Left lobe of liver (tissue), 2 donors: ENCODE measurements at regions not wholly inside any gene's neighbourhood (a gene's known extent, or its start where the extent isn't known, plus 50 kb on each side); places are given as distances from the start of the nearest gene placed in this dataset.

Experiments used
- ATAC-seq: fragments of 200-7000 bp; cut with Tn5 transposase; one replicate; pipeline ENCODE4 v1.9.1; 2020; ENCODE audit warnings: mild to moderate bottlenecking, moderate library complexity
- DNase-seq: peaks from one replicate; pipeline ENCODE4 v3.0.0-alpha.2; 2020; ENCODE audit warnings: low spot score
- donor health status: DM: no; HTN: no; CAD: no; lungs with moderate emphysema.
- donor health status: DM: no; HTN: yes; CAD: no.

DNA sequence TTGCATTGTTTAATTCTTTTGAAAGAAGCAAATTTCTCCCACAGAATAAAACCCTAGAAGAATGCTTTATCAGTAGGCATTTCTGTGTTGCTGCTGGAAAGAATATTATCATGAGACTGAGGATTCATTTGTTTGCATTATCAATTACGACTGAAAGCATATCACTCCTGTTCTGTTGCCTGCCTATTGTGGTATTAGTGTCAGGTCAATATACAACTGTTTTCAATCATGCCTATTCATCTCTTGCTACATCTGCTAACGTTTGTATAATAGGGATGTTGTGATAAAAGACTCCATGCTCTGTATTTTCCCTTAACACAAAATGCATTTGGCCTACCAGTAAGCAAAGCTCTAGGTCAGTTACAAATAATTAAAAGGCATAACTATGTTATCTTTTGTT is 221.5 kb downstream of the PTPRC start:
- ATAC-seq (no peak), DNase-seq (no peak)

DNA sequence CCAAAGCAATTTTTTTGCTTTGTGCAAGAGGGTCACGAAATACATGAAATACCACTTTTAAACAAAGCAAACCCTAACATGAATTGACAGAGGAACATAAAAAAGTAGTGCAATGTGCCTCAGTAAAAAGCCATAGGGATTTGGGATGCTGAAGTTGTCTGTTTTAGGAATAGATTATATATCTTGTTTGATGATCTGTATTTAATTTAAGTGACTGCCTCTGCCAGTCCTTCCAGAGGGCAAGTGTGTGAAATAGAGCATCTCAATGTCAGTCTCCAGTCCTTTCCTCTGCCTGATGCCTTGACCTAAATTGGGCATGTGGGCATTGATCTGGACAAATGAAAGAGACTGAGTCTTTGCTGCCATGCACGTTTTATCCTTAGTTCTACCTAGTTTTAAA is 222.8 kb downstream of the PTPRC start:
- ATAC-seq, result no peak

DNA sequence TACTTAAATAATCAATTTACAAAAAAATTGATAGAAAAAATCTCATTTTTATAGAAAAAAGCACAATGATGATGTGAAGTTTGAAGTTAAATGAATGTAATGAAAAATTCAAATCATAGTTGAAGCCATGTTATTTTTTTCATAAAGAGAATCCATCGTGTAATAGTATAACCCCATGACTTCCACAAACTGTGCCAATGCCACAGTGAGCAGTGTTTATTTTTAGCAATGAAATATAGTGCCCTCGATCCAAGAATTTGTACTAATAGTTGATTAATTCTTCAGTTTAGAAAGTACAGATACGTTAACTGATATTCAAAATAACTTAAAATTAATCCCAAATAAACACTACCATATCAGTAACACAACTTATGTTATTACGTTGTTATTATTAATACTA is 225.9 kb downstream of the PTPRC start:
- ATAC-seq (no peak), DNase-seq (no peak)

More for the DNA sequence above, 222.8 kb downstream of the PTPRC start:
- no peak for DNase-seq

DNA sequence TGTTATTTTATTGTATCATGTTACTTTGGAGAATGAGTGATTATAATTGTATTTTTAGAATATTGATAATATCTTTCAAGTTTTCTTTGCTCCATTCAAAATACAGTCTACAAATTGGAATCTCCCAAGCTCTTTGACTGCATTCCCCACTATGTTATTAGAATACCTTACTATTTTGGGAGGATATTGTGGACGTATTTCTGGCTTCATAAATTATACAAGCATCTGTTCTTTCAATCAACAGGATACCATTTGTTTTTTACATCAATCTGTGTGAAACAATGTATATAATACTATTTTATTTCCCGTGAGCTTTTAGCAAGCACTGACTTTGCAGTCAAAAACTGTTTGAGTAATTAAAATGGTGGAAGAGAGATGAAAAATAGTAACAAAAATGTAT is 226.5 kb downstream of the PTPRC start:
- ATAC-seq, result no peak
- DNase-seq, result no peak

DNA sequence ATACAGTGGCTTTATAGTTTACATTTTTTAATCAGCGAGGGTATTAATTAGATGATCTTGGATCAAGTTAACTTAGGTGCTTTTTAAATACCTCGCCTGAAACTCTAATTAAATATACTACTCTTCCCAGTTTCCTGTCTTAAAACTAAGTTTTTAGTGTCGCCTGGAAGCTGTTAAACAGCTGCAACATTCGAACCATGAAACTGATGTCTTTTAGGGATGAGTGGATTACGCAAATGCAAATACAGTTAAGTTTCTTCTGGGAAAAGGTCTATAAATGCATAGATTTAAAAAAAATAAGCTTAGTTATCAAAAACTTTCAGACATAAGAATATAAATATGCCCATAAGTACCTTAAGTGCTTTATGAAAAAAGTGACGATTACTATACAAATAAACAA is 228.3 kb downstream of the PTPRC start:
- ATAC-seq, result no peak
- DNase-seq, result no peak

DNA sequence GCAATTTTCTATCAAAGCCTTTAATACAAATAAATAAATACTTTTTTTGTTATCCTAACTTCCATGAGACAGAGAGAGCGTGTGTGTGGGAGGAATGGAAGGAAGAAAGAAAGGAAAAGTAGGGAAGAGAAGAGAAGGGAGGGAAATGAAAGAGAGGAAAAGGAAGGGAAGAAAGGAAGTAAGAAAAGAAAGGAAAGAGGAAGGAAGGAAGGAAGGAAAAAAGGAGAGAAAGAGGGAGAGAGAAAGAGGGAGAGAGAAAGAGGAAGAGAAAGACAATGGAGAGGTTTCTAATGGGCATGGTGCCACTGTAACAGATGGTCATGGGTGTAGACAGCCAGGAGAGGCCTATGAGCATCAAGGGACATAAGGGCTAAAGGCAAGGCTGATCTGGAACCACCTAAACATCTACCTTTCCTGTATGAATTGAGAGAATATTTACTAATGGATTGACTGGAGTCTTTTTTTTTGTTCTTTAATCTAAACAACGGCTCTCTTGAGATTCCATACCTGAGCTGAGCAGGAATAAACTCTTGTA is 234.9 kb downstream of the PTPRC start:
- ATAC-seq, result no peak
- no peak for DNase-seq

DNA sequence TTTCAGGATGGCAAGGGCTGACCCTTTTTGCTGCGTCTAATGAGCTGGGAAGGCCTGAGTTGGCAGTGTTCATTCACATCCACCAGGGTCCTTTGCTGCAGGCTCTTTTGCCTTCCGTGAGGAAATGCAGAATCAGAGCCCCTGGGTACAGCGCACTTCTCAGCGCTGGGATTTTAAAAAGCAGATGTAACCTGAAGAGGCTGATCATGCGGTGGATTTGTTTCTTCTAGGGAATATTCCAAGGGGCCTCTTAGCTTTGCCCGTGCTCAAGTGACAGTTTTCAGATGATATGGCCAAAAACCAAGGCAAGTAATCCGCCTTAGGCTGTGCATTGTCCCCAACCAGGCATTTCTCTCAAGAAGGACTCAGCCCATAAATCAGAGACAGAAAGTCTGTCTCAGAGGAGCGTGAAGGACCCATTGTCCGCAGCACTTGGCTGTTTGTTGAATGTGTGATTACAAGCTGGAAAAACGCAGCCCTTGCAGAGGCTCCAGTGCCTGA is 237.6 kb downstream of the PTPRC start:
- no peak for DNase-seq
- ATAC-seq, result no peak

DNA sequence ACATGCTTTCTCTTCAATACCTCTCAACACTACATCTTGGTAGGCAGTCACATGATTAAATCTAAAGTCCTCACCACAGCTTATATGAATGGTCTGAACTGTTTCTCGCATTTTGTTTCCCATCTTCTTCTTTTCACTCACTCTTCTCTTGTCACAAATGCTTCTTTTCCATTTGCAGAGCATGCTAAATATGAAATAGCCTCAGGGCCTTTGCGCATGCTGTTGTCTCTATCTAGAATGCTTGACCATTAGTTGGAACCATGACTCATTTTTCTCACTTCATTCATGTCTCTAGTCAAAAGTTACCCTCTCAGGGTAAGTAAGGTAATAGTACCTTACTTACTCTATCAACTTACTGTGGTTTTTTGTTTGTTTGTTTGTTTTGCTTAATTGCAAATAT is 239.7 kb downstream of the PTPRC start:
- DNase-seq (no peak), ATAC-seq (no peak)

DNA sequence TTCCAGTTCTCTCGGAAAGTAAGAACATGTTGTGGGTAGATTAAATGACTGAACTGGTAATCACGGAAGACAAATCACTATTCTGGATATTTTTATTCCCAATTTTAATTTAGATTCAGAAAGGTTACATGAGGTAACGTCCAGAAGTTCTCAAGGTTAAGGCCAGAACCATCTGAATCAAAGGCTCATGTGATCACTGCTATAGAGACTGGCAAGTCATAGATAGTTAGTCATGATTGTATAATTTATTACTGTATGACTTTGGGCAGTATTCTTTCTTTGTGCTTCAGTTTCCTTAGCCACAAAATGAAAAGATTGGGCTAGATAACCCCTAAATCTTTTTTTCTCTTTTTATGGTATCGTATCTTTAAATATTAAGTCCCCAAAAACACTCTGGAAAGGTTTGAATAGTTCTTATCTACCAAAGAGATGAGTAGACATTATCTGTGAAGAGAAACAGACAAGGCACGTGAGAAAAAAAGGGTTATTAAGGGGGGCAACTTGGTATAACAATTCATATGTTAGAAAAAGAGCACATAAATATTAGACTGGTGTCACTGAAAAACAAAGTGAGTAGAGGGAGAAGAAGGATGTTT is 241.0 kb downstream of the PTPRC start:
- no peak for ATAC-seq
- DNase-seq, result no peak

DNA sequence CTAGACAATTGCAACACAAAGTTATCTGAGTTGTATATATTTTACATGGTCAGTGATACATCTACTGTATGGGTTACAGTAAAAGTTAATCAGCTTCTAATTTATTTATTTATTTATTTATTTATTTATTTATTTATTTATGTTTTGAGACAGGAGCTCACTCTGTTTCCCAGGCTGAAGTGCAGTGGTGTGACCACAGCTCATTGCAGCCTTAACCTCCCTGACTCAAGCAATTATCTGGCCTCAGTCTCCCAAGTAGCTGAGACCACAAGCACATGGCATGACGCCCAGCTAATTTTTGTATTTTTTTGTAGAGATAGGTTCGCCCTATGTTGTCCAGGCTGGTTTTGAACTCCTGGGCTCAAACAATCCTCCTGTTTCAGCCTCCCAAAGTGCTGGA is 241.6 kb downstream of the PTPRC start:
- ATAC-seq (no peak), DNase-seq (no peak)

DNA sequence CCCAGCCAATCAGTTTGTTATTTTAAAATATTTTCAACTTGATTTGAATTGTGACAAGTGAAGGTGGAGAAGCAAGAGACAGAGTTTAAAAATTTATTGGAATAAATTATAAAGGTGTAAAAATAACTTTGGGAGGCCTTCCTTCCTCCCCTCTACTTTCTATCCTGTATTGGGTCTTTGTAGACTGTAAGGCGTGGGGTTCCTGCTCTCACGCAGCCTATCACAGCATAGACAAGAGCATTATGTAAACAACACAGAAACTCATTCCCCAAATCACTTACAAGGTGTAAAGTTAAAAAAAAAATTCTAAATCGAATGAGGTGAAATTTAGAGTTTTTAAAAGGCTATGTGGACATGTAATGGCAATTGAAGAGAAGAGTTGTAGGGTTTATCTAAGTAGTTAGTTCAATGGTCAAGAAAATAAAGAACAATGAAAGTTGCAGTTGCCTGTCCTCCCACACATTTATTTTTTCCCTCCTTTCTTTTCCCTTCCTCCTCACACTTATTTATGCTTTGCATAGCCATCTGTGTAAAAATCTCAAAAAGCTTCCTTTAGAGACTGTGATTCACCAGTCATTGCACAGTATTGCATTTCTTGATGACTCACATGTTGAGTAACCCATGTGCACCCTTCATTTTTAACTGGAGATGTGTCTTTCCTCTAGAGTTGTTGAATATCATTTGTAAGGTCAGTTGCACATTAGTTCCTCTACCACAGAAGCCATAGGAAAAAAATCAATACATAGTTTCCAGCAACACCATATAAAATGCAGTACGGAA is 242.2 kb downstream of the PTPRC start:
- DNase-seq (no peak), ATAC-seq (no peak)

DNA sequence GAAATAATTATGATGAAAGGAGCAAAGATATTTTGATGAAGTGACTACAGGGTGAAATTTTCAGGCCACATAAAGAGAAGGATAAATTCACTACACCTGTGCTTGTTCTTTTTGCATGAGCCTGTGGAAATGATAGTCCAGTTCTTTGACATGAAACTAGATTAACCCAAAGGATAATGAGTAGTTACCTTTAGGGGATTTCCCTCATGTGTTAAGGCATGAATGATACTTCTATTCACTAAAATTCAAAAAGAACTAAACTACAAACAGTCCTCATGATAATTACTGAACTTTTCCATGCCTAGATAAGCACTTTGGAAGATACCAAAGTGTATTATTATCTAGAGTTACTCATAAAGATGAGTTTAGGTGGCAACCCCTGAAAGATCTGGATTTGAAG is 244.3 kb downstream of the PTPRC start:
- no peak for ATAC-seq
- no peak for DNase-seq

DNA sequence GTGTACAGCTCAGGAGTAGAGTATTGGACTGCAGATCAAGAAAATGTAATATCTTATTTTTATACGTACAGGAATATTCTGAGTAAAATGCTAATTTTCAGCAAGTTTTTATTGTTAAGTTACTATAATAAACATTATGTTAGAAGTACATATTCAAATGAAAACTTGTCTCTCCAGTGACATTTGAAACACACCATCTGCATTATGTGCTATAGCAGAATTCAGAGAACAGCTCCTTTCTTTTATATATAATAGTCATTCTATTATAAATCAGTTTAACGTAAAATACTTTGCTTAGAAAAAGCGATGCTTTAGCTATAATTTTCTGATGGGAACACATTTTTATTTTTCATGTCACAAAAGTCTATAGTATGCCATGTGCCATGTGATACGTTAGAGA is 249.0 kb downstream of the PTPRC start:
- ATAC-seq, result no peak
- no peak for DNase-seq

DNA sequence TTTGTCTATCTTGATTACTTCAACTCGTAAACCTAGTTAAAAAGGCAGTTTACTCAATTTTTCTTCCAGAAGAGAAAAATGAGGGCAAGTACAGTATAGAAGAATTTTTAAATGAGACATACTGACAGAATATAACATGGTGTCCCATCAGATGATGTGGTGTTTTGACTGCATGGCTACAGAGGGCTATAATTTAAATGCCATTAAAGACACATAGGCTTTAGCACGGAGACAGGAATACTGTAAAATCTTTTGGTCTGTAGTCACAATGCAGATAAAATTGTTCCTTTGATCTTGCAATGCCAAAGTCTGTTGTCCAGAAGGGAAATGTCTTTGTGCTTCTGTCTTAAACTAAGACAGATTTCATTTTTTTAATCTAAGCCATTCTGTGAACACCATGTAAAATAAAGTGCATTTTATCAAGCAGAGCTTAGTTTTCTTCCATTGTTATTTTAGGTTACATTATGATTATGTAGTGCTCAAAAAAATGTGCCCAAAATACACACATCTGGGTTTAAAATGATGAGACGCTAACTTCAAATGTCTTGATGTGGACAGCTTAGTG is 249.6 kb downstream of the PTPRC start:
- DNase-seq, result no peak
- ATAC-seq, result no peak

DNA sequence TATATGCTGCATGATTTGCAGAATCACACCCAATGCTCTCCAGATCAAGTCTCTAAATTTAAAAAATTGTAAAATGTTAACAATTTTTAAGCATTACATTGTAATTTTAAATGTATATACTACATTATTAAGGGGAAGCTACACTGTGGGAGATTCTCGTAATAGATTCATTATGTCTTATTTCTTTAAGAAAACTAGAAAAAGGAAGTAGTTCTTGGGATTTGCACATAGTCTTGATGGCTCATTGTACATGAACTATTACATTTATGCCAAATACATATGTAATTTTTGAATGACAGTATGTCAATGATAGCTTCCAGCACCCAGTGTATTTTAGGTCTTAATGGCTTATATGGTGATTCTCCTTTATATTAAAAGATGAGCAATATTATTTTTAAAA is 250.3 kb downstream of the PTPRC start:
- DNase-seq (no peak), ATAC-seq (no peak)

DNA sequence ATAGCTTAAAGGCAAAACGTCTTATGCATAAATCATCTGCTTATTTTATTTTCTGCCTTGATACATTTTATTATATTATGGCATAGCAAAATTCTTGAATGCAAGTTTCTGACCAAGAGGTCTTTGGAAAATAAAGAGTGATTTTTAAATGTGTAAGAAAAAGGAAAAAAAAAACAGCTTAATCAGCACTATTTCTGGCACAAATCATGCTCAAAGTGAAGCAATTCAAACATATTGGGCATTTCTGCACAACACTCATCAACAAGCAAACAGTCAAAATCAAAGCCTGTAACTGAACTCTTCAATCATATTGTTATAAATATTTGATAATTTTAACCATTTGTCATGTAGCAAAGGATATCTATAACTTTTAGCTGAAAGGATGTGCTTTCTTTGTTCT is 250.9 kb downstream of the PTPRC start:
- DNase-seq (no peak), ATAC-seq (no peak)

DNA sequence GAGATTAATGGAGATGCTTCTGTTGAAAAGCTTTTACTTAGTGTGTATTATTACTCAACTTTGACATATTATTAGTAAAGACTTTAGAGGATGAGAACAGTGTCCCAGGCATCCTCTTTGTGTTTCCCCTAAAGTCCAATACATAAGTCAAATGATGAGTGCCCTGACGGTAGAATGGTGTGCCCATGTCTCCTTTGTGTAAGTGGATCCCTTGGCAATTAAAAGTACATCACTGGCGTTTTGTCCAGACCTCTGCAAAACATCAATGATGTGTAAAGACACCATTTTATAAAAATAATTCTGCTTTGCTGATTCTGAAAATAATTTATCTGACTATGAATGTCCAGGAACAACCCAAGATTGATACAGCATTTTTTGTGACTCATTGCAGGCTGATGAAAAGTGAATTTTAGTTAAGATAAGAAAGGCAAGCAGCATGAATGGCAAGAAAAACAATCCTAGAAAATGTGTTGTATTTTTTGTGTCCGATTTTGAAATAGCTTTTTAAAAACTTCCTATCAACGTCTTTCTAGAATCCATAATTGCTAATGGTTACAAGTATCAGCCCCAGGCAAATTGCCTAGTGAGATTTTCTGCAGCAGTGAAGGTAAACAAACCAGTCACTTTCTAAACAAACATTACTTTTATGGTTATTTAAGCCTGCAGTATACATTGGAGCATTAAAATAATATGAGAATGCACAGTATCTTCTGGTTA is 251.5 kb downstream of the PTPRC start:
- DNase-seq (no peak), ATAC-seq (no peak)

DNA sequence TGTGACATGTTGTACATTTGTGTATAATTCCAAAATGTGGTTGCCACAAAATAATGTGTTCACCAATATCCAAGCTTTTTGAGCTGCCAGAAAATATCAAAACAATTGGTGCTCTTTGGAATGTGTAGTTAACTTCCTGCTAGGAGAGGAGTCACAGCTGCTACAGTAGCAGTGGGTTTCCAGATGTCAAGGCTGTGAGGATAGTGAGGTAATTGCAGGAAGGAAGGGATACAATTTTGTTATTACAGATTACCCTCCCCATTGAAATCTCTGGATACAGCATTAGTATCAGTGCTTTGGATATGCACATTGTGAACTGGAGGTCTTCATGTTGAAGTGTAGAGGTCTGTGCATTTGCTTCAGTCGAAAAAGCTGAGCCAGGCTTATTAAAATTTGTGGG is 253.2 kb downstream of the PTPRC start:
- no peak for DNase-seq
- ATAC-seq, result no peak

DNA sequence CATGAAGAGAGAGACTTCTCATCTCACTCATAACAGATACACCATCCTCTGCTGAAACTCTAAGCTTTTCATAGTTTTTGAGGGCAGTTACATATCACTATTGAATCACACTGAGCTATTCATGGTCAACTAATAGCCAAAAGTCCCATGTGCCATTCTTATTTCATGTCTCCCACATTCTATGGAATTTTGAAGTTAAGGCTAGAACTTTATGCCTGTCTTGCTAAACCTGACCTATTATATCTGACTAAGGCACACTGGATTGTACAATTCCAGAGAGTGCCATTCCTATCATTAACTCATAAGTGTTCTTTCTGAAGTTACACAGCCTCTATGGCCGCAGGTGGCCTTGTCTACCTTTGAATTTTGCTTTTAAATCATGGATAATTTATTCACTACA is 254.3 kb downstream of the PTPRC start:
- DNase-seq, result no peak
- ATAC-seq, result no peak

DNA sequence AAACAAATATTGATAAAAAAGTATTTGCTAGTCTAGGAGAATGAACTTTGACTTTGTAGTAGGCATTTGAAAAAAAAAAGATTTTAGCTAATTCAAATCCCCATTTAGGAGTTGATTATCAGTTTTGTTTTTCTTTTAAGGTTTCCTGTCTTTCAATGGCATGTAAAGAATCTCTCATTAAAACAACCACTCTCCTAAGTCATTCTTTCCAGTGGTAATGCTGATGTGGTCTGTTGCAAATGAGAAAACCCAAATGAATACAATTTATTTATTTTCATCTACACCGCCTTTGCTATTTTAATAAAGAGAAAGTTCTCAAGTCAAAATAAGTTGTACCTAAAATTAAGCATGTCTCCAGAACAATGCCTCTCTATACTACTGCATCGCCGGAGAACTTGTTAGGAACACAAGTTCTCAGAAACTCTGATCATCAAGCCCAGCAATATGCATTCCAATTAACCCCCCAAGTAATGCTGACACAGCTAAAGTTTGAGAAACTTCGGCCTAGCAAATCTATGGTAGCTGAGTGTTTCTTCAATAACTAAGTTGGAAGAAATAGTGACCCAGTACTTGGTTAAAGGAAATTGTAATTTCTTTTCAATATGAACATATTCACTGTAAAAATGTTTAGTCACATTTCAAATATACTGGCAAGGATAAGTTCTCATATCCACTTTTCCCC is 255.1 kb downstream of the PTPRC start:
- ATAC-seq, result no peak
- no peak for DNase-seq

DNA sequence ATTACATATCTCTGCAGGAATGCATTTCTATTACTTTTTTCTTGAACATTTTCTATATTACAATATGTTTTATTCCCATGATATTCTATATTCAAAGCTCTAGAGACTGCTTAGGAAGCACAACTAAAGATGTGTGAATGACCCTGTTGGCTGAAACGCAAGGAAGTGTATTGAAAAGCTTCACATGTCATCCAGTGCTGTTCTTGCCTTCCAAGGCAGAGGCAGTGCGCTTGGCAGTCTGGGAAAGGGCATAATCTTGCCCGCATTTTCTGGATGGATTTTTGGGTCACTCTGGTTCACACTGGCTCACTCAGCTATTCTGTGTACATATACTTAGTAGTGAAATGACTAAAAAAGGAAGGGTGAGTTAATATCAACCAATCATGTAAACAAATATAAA is 262.4 kb downstream of the PTPRC start:
- ATAC-seq (no peak), DNase-seq (no peak)
